ENCODE measurements at regions not wholly inside any gene's neighbourhood (a gene's known extent, or its start where the extent isn't known, plus 50 kb on each side); places are given as distances from the start of the nearest gene placed in this dataset.
"Not testable (repeated sequence)": the region's sequence is repeated elsewhere in the genome, so short reads cannot be mapped to it uniquely, and the experiment has no call there.

DNA sequence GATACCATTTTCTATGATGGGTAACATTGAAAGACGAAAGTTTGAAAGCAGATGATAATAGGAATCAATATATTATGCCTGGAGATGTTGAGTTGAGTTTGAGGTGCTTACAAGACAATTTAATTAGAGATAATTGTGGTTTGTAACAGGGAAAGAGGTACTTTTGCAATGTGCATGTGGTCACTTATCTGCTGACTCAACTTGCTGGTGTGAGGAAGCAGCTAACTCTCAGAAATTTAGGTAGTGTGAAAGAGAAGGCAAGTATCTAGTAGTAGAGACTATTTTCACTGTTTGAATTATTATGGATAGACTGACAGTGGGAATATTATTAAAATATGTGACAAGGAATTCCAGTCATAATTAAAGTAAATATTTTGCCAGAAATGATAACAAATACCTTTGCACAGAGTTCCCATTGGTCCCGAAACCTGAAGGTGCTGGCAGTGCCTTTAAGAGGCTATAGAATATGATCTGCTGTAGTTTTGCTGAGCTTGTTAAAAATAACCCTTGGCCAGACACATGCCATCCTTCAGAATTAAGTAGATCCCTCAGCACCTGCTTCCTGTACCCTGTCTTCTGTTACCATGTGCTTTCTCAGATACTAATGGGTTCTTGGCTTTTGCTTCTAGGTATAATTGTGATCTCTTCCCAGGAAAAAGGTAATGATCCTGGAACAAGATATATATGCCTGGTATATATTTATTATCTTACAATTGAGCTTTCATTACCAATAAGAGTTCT is 315.9 kb downstream of the BCHE start:
- DNase-seq (ENCODE audit: low spot score): no peak

DNA sequence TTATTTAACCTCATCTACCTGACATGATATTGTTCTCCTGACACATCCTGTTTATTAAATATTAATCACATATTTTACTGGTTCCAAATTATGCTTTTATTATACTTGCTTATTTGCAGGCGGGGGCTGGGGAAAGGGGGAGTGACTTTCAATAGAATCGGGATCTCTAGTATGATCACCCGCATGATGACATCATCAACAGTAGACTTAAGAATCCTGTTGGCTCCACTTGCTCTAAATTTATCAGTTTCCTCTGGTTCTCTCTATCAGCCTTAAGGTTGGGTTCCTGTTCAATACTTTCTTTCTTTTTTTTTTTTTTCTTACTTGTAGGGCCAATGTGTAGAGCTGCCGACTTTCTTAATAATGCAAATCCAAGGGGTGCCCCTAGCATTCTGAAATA is 317.5 kb downstream of the BCHE start:
- no peak for DNase-seq (ENCODE audit: low spot score)

DNA sequence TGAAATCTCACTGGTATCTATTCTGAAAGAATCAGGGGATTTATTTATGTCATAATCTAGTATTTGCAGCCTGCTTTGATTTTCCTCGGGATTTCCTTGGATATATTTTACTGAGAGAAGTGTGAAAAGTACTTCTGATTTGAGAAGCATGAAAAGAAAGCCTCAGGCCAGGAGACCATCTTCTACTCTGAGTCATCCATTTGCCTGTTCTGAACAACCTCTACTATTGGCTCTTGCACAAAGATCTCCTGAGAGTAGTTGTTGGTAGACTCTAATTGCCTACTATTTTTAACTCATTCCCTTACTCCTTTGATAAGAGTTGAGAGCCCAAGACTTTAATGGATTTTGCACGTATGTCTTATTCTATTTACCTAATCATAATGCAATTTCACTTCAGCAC is 318.9 kb downstream of the BCHE start:
- no peak for DNase-seq (ENCODE audit: low spot score)

DNA sequence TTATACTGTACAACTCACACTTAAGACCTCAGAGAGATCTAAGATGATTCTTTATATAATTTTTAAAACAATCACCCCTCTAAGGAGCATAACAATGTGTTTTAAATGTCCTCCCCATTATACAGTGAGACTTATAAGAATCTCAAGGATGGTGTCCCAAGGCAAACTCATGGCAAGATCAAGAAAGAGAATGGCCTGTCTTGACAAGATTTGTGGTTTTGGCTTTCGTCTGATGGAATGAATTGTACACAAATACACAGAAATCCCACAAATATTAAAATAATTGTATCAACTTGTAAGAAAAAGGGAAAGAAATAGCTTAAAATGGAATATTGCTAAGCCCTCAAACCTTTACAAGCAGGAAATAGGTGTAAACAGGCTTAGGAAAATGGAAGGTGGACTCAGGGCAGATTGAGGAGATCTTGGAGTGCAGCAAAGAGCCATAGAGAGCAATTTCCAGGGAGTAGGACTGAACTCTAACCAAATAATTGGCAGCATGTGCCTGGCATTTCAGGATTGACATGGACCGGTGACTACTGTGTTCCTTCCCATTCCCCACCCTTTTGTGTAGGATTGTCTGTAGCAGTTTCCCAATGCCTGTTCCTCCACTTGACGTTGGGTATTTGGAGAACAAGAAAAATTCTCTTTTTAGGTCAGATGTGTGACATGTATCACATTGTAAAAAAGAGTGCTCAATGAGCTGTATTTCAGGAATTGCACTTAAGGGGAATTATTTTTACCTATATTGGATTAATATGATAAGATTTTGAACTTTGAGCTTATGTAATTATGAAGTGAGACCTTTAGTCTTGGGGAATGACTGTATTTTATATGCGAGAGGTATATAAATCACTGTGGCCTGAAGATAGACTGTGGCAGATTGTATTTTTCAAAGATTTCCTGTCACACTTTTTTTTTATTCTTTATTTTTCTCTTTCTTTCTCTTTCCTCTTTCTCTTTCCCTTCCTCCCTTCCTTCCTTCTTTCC is 317.8 kb upstream of the SLITRK3 start:
- no peak for DNase-seq (ENCODE audit: low spot score)

DNA sequence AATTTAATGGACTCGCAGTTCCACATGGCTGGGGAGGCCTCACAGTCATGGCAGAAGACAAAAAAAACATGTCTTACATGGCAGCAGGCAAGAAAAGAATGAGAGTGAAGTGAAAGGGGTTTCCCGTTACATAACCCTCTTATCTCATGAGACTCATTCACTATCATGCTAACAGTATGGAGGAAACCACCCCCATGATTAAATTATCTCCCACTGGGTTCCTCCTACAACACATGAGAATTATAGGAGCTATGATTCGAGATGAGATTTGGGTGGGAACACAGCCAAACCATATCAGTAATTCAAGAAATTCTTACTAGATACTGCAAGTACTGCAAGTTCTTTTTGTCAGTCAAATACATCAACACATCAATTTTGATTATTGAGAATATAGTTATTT is 311.4 kb upstream of the SLITRK3 start:
- DNase-seq (ENCODE audit: low spot score): no peak

DNA sequence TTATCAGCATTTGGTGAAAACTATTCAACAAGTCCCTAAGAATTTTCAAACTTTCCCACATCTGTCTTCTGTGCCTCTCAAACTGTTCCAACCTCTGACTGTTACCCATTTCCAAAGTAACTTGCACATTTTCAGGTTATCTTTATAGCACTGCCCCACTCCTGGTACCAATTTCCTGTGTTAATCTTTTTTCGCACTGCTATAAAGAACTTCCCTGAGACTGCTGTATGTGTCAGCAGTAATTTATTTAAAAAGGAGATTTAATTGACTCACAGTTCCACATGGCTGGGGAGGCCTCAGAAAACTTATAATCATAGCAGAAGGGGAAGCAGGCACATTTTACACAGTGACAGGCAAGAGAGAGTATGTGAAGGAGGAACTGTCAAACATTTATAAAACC is 310.9 kb upstream of the SLITRK3 start:
- no peak for DNase-seq (ENCODE audit: low spot score)

DNA sequence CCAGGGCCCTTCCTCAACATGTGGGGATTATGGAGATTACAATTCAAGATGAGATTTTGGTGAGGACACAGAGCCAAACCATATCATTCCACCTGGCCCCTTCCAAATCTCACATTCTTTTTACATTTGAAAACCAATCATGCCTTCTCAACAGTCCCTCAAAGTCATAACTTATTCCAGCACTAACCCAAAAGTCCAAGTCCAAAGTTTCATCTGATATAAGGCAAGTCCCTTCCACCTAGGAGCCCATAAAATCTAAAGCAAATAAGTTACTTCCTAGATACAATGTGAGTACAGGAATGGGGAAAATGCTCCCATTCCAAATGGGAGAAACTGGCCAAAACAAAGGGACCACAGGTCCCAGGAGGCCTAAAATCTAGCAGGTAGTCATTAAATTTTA is 309.5 kb upstream of the SLITRK3 start:
- no peak for DNase-seq (ENCODE audit: low spot score)

DNA sequence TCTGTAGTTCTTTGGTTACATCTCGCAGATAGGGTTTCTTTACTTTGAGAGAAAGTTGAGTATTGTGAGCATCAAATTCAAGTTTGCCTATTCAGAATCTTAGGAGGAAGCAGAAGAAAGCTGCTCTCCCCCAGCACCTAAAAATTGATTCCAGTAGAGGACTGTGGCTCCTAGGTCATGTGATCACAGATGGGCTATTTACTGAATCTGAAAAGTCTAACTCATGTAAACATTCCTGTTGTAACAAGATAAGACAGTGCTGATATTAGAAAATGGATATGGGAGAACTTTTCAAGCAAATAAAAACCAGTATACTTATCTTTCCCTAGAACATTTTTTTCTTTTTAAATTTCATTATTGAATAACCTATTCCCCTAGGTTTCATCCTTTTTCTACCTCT is 308.4 kb upstream of the SLITRK3 start:
- no peak for DNase-seq (ENCODE audit: low spot score)

DNA sequence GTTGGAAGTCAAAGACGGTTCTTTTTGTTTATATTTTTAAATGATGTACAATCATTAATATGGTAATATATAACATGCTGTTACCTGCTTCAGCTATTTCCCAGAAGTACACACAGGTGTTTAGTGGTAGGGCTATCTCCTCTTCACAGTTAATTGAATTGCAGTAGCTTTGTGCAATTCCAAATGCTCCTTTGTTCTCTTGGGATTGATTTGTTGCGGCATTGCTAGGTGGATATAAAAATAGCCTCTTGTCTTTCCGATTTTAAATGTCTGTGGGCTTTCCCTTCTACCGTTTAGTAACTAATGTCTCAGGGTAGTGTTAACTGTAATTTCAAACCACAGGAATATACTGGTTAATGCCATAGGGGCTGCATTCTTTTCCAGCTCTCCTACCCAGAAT is 307.6 kb upstream of the SLITRK3 start:
- no peak for DNase-seq (ENCODE audit: low spot score)

DNA sequence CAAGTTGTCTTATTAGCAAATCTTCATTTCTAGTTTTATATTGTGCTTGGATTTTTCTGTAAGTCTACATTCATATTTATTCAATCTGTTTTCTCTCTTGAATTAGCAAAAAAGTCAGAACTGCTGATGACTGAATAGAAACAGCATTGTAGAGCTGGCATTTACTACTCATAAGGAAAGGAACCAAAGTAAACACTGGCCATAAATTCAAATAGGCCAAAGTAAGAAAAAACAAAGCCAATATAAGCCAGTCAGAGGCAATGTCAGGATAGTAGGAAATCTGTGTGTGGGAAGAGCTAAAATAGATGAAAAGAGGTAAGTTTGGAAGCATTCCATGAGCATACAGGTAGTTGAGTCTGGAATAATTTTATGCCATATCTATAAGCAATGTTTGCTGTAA is 307.2 kb upstream of the SLITRK3 start:
- no peak for DNase-seq (ENCODE audit: low spot score)

DNA sequence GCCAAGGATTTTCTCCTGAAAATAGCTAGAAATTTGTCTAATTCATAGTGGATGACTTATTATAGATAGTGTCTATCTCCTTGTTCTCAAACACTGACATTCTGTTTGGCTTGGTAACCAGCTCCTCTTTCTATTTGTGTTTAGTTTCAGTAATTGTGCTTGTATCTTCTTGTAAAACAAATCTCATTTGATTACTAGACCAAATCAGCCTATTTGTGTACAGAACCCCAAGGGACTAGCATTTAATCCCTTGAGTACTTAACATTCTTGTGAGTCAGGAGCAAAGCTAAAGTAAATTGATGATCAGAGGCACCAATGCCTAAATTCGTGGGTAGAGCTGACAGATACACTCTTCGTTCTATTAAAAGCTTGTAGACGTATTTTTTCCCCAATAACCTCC is 306.5 kb upstream of the SLITRK3 start:
- DNase-seq (ENCODE audit: low spot score): no peak

DNA sequence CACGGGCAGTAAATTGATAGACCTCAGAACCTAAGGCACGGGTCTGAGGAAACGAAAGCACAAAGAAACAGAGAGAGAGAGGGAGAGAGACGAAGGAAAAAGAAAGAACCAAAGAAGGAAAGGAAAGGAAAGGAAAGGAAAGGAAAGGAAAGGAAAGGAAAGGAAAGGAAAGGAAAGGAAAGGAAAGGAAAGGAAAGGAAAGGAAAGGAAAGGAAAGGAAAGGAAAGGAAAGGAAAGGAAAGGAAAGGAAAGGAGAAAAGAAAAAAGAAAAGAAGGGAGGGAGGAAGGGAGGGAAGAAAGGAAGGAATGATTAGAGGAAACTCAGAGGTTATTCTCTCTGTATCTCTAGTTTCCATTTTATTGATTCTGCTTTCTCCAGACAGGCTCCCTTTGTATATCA is 302.6 kb upstream of the SLITRK3 start:
- not testable (repeated sequence) for DNase-seq (ENCODE audit: low spot score)

DNA sequence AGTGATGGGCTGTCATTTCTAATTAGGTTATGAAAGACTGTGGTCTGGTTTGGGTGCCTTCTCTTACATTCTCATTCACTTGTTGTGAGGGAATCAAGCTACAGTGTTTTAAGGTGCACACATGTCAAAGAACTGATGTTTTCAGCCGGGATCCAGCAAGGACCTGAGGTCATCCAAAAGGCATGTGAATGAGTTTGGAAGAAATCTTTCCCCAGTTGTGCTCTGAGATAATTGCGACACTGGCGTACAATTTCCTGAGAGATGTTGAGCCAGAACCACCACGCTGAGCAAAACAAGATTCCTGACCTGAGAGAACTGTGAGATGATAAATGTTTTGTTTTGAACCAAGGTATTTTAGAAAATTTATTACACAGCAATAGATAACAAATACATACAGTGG is 295.3 kb upstream of the SLITRK3 start:
- DNase-seq (ENCODE audit: low spot score): no peak

DNA sequence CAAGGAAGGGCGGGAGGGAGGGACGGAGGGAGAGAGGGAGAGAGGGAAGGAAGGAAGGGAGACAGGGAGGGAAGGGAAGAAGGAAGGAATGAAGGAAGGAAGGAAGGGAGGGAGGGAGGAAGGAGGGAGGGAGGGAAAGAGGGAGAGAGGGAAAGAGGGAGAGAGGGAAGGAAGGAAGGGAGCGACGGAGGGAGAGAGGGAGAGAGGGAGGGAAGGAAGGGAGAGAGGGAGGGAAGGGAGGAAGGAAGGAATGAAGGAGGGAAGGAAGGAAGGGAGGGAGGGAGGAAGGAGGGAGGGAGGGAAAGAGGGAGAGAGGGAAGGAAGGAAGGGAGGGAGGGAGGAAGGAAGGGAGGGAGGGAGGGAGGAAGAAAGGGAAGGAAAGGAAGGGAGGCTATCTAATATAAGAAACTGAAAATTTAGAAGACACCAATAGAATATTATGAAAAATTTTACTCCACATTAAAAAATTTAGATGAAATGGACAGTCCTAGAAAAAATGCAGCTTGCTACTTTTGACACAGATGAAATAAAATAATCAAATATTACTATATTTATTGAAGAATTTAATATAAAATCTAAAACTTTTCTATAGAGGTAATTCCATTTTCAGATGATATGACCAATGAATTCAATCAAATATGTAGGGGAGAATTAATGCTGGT is 280.3 kb upstream of the SLITRK3 start:
- DNase-seq (ENCODE audit: low spot score): no peak

DNA sequence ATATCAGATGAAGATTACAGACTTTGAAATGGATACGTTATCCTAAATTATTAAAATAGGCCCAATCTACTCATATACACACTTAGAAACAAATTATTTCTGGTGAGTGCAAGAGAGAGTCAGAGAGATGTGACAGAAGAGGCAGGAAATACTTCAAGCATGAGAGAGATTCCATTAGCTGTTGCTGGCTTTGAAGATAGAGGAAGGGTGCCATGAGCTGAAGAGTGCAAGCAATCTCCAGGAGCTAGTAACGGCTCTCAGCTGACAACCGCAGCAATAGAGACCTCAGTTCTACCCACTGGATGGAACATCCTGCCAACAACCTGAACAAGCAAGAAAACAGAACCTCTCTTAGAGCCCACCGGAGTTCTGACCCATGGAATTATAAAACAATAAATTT is 270.7 kb upstream of the SLITRK3 start:
- DNase-seq (ENCODE audit: low spot score): no peak

DNA sequence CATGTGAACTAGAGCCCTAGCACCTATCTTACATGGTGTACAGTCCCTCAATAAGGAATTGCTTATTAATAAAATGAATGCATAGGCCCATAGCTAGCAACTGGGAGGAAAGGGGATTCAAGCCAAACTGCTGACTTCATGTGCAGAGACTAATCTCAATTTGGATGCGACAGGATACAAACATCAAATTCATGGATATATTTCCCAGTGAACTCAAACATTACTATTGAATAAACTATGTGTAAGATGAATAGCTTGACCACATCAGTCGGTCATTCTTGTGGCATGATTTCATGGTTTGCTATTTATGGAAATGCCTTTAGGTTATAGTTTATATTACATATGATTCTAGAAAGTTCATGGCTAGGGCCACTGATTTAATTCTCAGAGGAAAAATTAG is 268.6 kb upstream of the SLITRK3 start:
- DNase-seq (ENCODE audit: low spot score): no peak

DNA sequence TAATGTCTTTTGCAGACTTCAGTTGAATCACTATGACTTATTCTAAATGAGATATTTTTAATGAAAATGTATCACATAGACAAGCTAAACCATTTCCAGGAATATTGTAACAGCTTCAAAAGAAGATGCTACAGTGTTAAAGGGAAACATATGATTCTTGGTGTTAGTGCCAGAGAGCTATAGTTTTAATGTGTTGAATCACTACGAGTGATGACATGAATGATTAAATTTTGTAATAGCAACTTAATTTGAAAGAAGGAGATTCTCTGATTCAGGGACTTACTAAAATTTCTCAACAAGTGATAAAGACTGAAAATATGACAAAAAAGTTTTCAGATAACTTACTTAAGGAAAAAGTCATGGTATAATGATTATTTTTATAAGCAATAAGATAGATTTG is 267.3 kb upstream of the SLITRK3 start:
- no peak for DNase-seq (ENCODE audit: low spot score)

DNA sequence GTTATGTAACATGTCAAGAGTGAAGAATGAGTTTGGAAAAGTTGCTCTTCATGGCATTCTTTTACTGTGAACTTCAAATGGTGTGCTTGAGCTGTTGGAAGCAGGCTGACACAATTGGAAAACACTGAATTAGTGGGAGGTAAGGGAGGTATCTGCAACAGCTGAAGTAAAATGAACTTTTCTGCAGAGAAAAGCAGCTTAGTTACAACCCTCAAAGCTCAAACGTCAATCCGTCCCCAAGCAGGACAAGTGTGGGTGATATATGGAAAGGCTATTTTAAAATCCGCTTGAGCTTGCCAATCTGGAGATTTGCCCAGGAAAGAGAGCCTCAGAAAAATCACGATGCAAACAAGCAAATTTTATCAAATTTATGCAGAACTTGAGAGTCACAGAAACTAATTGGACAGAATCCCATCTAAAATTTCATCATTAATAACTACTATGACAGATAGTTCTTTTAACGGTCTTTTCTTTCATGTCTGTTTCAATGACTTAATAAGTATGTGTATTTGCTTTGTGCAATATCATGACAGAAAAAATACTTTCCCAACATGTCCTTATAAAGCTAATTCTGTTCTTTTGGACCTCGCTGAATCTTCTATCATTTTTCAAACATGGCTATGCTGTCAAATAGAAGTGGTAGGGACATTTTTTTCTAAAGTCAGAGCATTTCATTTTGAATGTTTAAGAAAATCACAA is 266.6 kb upstream of the SLITRK3 start:
- DNase-seq (ENCODE audit: low spot score): no peak

DNA sequence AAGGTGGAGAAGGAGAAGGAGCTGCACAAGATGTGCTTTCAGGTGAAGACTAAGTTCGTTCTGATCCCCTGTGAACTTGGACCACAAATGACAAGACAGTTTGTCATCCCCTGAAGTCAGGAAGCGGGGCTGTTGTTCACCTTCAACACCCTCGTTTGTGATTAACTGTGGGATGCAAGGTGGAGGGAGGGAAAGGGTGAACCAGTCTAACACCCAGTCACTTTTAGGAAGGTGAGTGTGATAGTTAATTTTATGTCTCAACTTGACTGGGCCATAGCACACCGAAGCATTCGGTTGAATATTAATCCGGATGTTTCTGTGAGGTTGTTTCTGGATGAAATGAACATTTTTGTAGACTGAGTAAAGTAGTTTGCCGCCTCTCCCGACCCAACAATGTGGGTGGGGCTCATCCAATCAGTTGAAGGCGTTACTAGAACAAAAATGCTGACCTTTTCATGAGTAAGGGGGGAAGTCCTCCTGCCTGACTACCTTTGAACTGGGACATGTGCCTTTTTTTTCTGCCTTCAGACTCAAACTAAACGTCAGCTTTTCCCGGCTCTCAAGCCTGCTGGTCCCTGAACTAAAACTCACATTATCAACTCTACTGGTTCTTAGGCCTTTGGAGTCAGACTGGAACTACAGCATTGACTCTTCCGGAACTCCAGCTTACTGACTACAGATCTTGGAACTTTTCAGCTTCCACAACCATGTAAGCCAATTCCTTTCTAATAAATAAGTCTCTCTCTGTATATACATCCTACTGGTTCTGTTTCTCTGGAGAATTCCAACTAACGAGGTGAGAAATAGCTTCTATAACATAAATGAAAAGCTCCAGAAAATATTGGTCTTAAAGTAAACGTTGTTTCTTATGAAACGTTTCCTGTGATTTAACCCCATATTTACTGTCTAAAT is 264.0 kb upstream of the SLITRK3 start:
- no peak for DNase-seq (ENCODE audit: low spot score)

DNA sequence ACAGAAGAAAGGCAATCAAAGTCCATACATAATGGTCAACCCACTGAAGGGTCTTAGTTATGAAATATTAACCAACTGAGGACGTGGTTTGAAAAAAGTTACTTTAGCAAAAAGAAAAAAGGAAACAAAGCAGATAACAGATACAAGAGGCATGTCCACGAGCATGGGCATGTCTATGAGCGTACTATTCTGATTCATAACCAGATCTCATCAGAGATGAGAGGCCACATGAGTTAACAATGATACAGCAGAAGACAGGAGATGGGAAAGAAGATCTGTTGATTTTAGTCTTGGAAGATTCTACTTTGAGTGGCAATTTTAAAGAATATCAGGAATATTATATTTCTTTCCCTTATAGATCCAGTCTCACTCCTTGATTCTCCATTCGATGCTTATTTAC is 262.9 kb upstream of the SLITRK3 start:
- DNase-seq (ENCODE audit: low spot score): no peak

DNA sequence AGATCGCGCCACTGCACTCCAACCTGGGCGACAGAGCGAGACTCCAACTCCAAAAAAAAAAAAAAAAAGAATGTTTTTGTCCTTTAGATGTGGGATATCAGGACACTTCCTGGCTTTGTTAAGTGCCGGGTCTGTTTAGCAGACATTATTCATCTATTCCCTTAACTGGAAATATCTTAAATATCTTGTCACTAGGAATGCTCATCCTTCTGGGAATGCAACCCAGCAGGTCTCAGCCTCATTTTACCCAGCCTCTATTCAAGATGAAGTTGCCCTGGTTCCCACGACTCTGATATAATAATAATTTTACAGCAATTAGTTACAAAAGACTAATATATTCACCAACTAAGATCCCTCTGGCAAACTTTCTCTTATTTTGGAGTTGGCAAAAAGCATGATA is 260.9 kb upstream of the SLITRK3 start:
- DNase-seq (ENCODE audit: low spot score): no peak
